Neural cell (in vitro differentiated cells): ENCODE measurements at regions not wholly inside any gene's neighbourhood (a gene's known extent, or its start where the extent isn't known, plus 50 kb on each side); places are given as distances from the start of the nearest gene placed in this dataset.

Experiments used
- H2AFZ ChIP-seq: fragments of 200-600, 300-800 bp; sonication (generic), shearing (Covaris generic); 2 replicates; pipeline ENCODE4 v1.6.0; 2014; ENCODE audit warnings: low read depth, mild to moderate bottlenecking, antibody characterized with exemption, low read length, moderate library complexity
- H3F3A ChIP-seq: fragments of 200-600 bp; shearing (Covaris generic); 2 replicates; pipeline ENCODE4 v1.6.1; 2016; ENCODE audit warnings: mild to moderate bottlenecking, moderate library complexity, mixed read lengths, antibody characterized with exemption, low read length; ENCODE audit not compliant: insufficient read depth, poor library complexity, severe bottlenecking
- H3K27ac ChIP-seq: fragments of 200-600, 300-800 bp; sonication (generic), shearing (Covaris generic); 2 replicates; pipeline ENCODE4 v1.5.1; 2014; ENCODE audit warnings: mild to moderate bottlenecking, low read length, moderate library complexity
- H3K27me3 ChIP-seq: fragments of 300-800, 200-600 bp; sonication (generic), shearing (Covaris generic); 2 replicates; pipeline ENCODE4 v1.6.0; 2014; ENCODE audit warnings: mild to moderate bottlenecking, low read depth, low read length, moderate library complexity; ENCODE audit not compliant: insufficient read depth
- H3K36me3 ChIP-seq: fragments of 300-800, 200-600 bp; sonication (generic), shearing (Covaris generic); 2 replicates; pipeline ENCODE4 v1.5.1; 2014; ENCODE audit warnings: mild to moderate bottlenecking, antibody characterized with exemption, low read length, moderate library complexity; ENCODE audit not compliant: insufficient read depth
- H3K4me2 ChIP-seq: fragments of 300-800, 200-600 bp; sonication (generic), shearing (Covaris generic); 2 replicates; pipeline ENCODE4 v1.6.0; 2014; ENCODE audit warnings: mild to moderate bottlenecking, low read length
- H3K4me3 ChIP-seq: fragments of 300-800, 200-600 bp; sonication (generic), shearing (Covaris generic); 2 replicates; pipeline ENCODE4 v1.5.1; 2014; ENCODE audit warnings: mild to moderate bottlenecking, low read length, moderate library complexity
- H3K79me2 ChIP-seq: fragments of 200-600 bp; shearing (Covaris generic); replicated peaks from 2 replicates; pipeline ENCODE4 v1.6.0; 2014; ENCODE audit warnings: mild to moderate bottlenecking, low read length, moderate library complexity; ENCODE audit not compliant: insufficient read depth
- H3K9ac ChIP-seq: fragments of 300-800, 200-600 bp; sonication (generic), shearing (Covaris generic); 2 replicates; pipeline ENCODE4 v1.6.1; 2016; ENCODE audit warnings: mild to moderate bottlenecking, low read length, mixed read lengths
- H3K9me2 ChIP-seq: fragments of 200-600 bp; shearing (Covaris generic); 2 replicates; pipeline ENCODE4 v1.6.1; 2016; ENCODE audit warnings: mild to moderate bottlenecking, low read length, mixed read lengths; ENCODE audit not compliant: insufficient read depth
- H3K9me3 ChIP-seq: fragments of 200-600, 300-800 bp; sonication (generic), shearing (Covaris generic); 2 replicates; pipeline ENCODE4 v1.6.1; 2016; ENCODE audit warnings: mild to moderate bottlenecking, mixed run types, low read length, moderate library complexity, mixed read lengths
- H4K20me1 ChIP-seq: fragments of 200-600 bp; shearing (Covaris generic); 2 replicates; pipeline ENCODE4 v1.6.1; 2016; ENCODE audit warnings: mild to moderate bottlenecking, mixed run types; ENCODE audit not compliant: insufficient read depth
- CTCF ChIP-seq: fragments of 450-650 bp; IDR thresholded peaks from 2 replicates; pipeline ENCODE4 v1.5.1; 2014; ENCODE audit warnings: antibody characterized with exemption, mild to moderate bottlenecking, moderate library complexity; ENCODE audit not compliant: poor library complexity, severe bottlenecking
- EP300 ChIP-seq: fragments of 450-650 bp; conservative IDR thresholded peaks from 2 replicates; pipeline ENCODE4 v1.6.1; 2014; ENCODE audit warnings: antibody characterized with exemption, mild to moderate bottlenecking, moderate library complexity; ENCODE audit not compliant: poor library complexity, severe bottlenecking
- EZH2 ChIP-seq: fragments of 200-600, 300-800 bp; shearing (Covaris generic), sonication (generic); IDR thresholded peaks from 2 replicates; pipeline ENCODE4 v1.6.1; 2014; ENCODE audit warnings: antibody characterized with exemption, low read length, borderline replicate concordance, mild to moderate bottlenecking; ENCODE audit not compliant: insufficient read depth, poor library complexity, severe bottlenecking
- MXI1 ChIP-seq: fragments of 450-650 bp; conservative IDR thresholded peaks from 2 replicates; pipeline ENCODE4 v1.6.1; 2014; ENCODE audit warnings: antibody characterized with exemption, mild to moderate bottlenecking; ENCODE audit not compliant: poor library complexity, severe bottlenecking
- POLR2AphosphoS5 ChIP-seq: IDR thresholded peaks from 2 replicates; pipeline ENCODE4 v1.6.1; 2012
- RAD21 ChIP-seq: fragments of 450-650 bp; conservative IDR thresholded peaks from 2 replicates; pipeline ENCODE4 v1.6.1; 2014; ENCODE audit warnings: antibody characterized with exemption, mild to moderate bottlenecking, moderate library complexity
- REST ChIP-seq: IDR thresholded peaks from 2 replicates; pipeline ENCODE4 v1.6.1; 2012; ENCODE audit warnings: borderline replicate concordance
- SMC3 ChIP-seq: fragments of 450-650 bp; conservative IDR thresholded peaks from 2 replicates; pipeline ENCODE4 v1.6.1; 2014; ENCODE audit warnings: antibody characterized with exemption, mild to moderate bottlenecking, moderate library complexity; ENCODE audit not compliant: poor library complexity
- TAF1 ChIP-seq: IDR thresholded peaks from 2 replicates; pipeline ENCODE4 v1.6.1; 2012; ENCODE audit warnings: low read depth

DNA sequence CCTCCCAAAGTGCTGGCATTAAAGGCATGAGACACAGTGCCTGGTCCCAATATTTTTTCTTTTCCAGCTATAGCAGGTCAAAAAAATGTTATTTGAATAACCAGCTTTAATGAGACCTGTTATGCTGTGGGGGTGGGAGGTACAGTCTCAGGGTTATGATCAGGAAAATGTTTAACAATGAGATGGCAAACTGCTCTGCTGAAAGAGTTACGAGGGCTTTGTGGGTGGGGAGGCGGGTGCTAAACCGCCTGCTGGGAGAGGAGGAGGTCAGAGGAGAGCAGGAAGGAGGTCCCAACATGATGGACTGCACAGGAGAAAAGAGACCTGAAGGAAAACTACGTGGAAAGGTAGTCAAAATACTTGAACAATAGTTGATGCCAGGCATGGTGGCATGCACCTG lies 126.0 kb upstream of the B3GALT2 start:
- Histone ChIP-seq H3F3A (no peaks in the 10 kb centered on the region), H3K36me3 (no peaks in the 10 kb centered on the region), H2AFZ (no peak overlapping the region), H3K9ac (no peak overlapping the region), H3K9me2 (no peaks in the 10 kb centered on the region), H3K4me3 (no peak overlapping the region), H4K20me1 (no peaks in the 10 kb centered on the region), H3K27me3 (no peaks in the 10 kb centered on the region), H3K27ac (no peak overlapping the region), H3K79me2 (no peaks in the 10 kb centered on the region), H3K9me3 (no peaks in the 10 kb centered on the region), H3K4me2 (no peak overlapping the region)
- TF ChIP-seq RAD21 (no peak), EP300 (no peak), POLR2AphosphoS5 (no peak), MXI1 (no peak), EZH2 (no peak), SMC3 (no peak), TAF1 (no peak), REST (no peak), CTCF (no peak)

DNA sequence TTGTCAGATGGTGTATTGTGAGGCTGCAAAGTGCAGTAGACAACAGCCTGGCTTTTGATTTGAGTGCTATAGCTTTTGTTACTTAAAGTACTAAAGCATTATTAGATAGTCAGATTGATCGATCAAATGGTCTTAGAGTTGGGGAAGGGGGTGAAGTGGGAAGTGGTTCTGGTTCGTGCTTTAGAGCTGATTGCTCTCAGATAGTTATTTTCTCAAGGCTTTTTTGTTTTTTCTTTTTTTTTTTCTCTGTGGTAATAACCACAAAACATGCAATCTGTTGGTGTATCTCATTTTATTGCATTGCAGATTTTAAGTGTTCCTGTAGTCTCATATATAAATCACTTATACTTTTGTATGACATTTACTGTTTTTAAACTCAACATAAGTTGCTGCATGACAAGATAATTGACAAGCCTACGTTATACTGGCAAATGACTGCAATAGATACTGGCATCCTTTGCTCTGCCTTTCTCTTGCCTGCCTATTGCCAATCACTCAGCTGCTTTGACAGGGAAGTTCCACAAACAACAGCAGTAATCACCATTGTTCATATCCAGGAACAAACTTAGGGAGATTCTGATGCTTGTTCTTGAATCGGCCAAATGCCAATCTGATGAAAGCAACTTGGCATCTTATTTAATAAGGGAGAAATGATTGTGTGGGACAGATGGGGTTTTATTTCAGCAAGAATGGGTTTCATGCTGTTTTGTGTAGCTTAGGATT lies 125.0 kb upstream of the B3GALT2 start:
- Histone ChIP-seq H3K9ac (no peak overlapping the region), H2AFZ (no peak overlapping the region), H3F3A (no peaks in the 10 kb centered on the region), H4K20me1 (no peaks in the 10 kb centered on the region), H3K9me2 (no peaks in the 10 kb centered on the region), H3K9me3 (no peaks in the 10 kb centered on the region), H3K27ac (peak overlapping the region; percentile 14), H3K79me2 (no peaks in the 10 kb centered on the region), H3K4me2 (no peak overlapping the region), H3K4me3 (no peak overlapping the region), H3K27me3 (no peaks in the 10 kb centered on the region), H3K36me3 (no peaks in the 10 kb centered on the region)
- TF ChIP-seq EP300 = peak; percentile 94
- TF ChIP-seq CTCF = no peak
- TF ChIP-seq POLR2AphosphoS5 = peak; percentile 63
- no peak for TF ChIP-seq EZH2
- no peak for TF ChIP-seq REST
- no peak for TF ChIP-seq MXI1
- TF ChIP-seq TAF1 = no peak
